ENCODE measurements at regions not wholly inside any gene's neighbourhood (a gene's known extent, or its start where the extent isn't known, plus 50 kb on each side); places are given as distances from the start of the nearest gene placed in this dataset.

DNA sequence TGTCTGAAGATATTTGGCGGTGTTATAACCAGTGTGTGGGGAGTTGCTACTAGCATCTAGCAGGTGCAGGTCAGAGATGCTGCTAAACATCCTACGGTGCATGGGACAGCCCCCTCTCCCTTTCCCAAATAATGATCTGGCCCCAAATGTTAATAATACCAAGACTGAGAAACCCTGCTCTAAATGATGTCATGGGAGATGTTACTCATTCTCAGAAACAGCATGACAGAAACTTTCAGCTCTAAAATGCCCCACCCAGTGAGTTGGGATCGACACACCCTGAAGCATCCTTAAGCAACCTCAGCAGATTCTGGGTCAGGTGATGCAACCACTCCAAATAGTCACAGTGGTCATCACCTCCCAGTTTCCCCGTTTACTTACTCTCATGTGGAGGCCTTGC lies 108.8 kb upstream of the MPP7 start:
- no peak for DNase-seq (ENCODE audit: extremely low read depth in 1 of 4, low spot score in 3 of 4)
- no peaks in the 10 kb centered on the region for H3K36me3 ChIP-seq (ENCODE audit: control insufficient read depth, insufficient read depth, low read length)
- in situ Hi-C loops (cut with MboI), result no loop called here
- no peak for FAIRE-seq
- no peaks in the 10 kb centered on the region for H4K20me1 ChIP-seq (replicated peaks; ENCODE audit: control insufficient read depth, insufficient read depth, low read length)
- no peak overlapping the region for H2AFZ ChIP-seq (ENCODE audit: low read depth, low read length)
- H3K27me3 ChIP-seq (ENCODE audit: control insufficient read depth in 2 of 2, insufficient read depth in 2 of 2, low read length in 2 of 2), result peaks cover 6 to 8% of the 10 kb centered on the region in 2 experiments
- POLR2A ChIA-PET, result interaction anchor here (0.7 to 1.2 kb wide), 3 partner anchors 8 to 216 kb away, joined by 3 to 4 read pairs (median 3); no protein-coding TSS in a partner anchor
- H3K4me1 ChIP-seq (replicated peaks in 1 of 2; ENCODE audit: control insufficient read depth in 2 of 2, insufficient read depth in 2 of 2, low read length in 2 of 2), result no peaks in the 10 kb centered on the region
- H3K4me2 ChIP-seq (ENCODE audit: insufficient read depth, low read length), result no peak overlapping the region
- ATAC-seq, result peak; percentile 61
- no TSS peak for BruUV-seq (replicated peaks)
- WGBS (ENCODE audit: insufficient coverage, low coverage, missing lambda C conversion rate), result 0% methylated on average over 4 of the region's 4 CpGs
- intact Hi-C loops (cut with micrococcal nuclease), result no loop called here
- no peaks in the 10 kb centered on the region for H3K9me3 ChIP-seq (replicated peaks; ENCODE audit: control insufficient read depth, insufficient read depth, low read depth, low read length)
- H3K4me3 ChIP-seq, result no peak overlapping the region
- no peaks in the 10 kb centered on the region for H3K79me2 ChIP-seq (ENCODE audit: control insufficient read depth, insufficient read depth, low read length)
- H3K9ac ChIP-seq (ENCODE audit: insufficient read depth in 1 of 2, low read depth in 2 of 2, low read length in 2 of 2), result no peak overlapping the region
- H3K27ac ChIP-seq (ENCODE audit: extremely low read depth, low read depth, low read length), result no peak overlapping the region
- no peaks in the 10 kb centered on the region for H3K9me1 ChIP-seq (ENCODE audit: control insufficient read depth, insufficient read depth, low read length)
- CTCF ChIA-PET (ENCODE audit: low intra/inter-chr PET ratio), result interaction anchor here (0.7 kb wide), 1 partner anchor 20 kb away, joined by 3 read pairs; no protein-coding TSS in a partner anchor
- no peak for TF ChIP-seq BMI1 (IDR thresholded peaks at IDR 0.05; ENCODE audit: low read length)
- 0 out of 2 replicates have a peak, but pooled peaks have one; percentile 5 for TF ChIP-seq JUND (IDR thresholded peaks at IDR 0.05; ENCODE audit: borderline replicate concordance, low read depth, low read length)
- no peak for TF ChIP-seq JUND (tag; IDR thresholded peaks at IDR 0.05; ENCODE audit: borderline replicate concordance, low read depth, low read length)
- TF ChIP-seq CREM (IDR thresholded peaks at IDR 0.05; ENCODE audit: low read depth), result no peak
- TF ChIP-seq KDM5B (IDR thresholded peaks at IDR 0.05; ENCODE audit: insufficient replicate concordance, low read depth, low read length), result no peak
- no peak for TF ChIP-seq KAT2B (IDR thresholded peaks at IDR 0.05; ENCODE audit: low read depth, low read length)
- TF ChIP-seq DPF2 (IDR thresholded peaks at IDR 0.05), result no peak
- TF ChIP-seq KAT8 (IDR thresholded peaks at IDR 0.05; ENCODE audit: low read depth), result no peak
- TF ChIP-seq TCF7 (IDR thresholded peaks at IDR 0.05; ENCODE audit: borderline replicate concordance), result no peak
- no peak for TF ChIP-seq ZNF644 (tag; IDR thresholded peaks at IDR 0.05; ENCODE audit: low read depth)
- no peak for TF ChIP-seq ZFPM2 (CRISPR knock-in tag; IDR thresholded peaks at IDR 0.05)
- no peak for TF ChIP-seq ZNF224 (CRISPR knock-in tag; IDR thresholded peaks at IDR 0.05)
- no peak for TF ChIP-seq TBL1XR1 (IDR thresholded peaks at IDR 0.05; ENCODE audit: low read length in 2 of 2)
- no peak for TF ChIP-seq ZNF77 (CRISPR knock-in tag; IDR thresholded peaks at IDR 0.05)
- no peak for TF ChIP-seq KLF10 (CRISPR knock-in tag; IDR thresholded peaks at IDR 0.05)
- TF ChIP-seq STAT5A (IDR thresholded peaks at IDR 0.05; ENCODE audit: borderline replicate concordance, low read length), result no peak
- TF ChIP-seq KDM1A (IDR thresholded peaks at IDR 0.05), result no peak
- TF ChIP-seq ZFP36 (IDR thresholded peaks at IDR 0.05; ENCODE audit: low read depth, low read length, partially characterized antibody), result no peak
- TF ChIP-seq HMG20A (CRISPR knock-in tag; conservative IDR thresholded peaks at IDR 0.05), result no peak
- no peak for TF ChIP-seq ZNF707 (CRISPR knock-in tag; conservative IDR thresholded peaks at IDR 0.05)
- TF ChIP-seq, protein P1, sequence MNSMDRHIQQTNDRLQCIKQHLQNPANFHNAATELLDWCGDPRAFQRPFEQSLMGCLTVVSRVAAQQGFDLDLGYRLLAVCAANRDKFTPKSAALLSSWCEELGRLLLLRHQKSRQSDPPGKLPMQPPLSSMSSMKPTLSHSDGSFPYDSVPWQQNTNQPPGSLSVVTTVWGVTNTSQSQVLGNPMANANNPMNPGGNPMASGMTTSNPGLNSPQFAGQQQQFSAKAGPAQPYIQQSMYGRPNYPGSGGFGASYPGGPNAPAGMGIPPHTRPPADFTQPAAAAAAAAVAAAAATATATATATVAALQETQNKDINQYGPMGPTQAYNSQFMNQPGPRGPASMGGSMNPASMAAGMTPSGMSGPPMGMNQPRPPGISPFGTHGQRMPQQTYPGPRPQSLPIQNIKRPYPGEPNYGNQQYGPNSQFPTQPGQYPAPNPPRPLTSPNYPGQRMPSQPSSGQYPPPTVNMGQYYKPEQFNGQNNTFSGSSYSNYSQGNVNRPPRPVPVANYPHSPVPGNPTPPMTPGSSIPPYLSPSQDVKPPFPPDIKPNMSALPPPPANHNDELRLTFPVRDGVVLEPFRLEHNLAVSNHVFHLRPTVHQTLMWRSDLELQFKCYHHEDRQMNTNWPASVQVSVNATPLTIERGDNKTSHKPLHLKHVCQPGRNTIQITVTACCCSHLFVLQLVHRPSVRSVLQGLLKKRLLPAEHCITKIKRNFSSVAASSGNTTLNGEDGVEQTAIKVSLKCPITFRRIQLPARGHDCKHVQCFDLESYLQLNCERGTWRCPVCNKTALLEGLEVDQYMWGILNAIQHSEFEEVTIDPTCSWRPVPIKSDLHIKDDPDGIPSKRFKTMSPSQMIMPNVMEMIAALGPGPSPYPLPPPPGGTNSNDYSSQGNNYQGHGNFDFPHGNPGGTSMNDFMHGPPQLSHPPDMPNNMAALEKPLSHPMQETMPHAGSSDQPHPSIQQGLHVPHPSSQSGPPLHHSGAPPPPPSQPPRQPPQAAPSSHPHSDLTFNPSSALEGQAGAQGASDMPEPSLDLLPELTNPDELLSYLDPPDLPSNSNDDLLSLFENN (IDR thresholded peaks at IDR 0.05; ENCODE audit: low read depth in 2 of 2, low read length in 2 of 2), result no peak
- peak; percentile 74 for TF ChIP-seq C11orf30 (IDR thresholded peaks at IDR 0.05; ENCODE audit: low read depth)
- peak; percentile 44; the same call in 1 of the 2 replicates for TF ChIP-seq CEBPB (tag; IDR thresholded peaks at IDR 0.05)
- TF ChIP-seq ZNF24 (IDR thresholded peaks at IDR 0.05), result no peak
